ENCODE measurements at regions not wholly inside any gene's neighbourhood (a gene's known extent, or its start where the extent isn't known, plus 50 kb on each side); places are given as distances from the start of the nearest gene placed in this dataset.
"Not testable (repeated sequence)": the region's sequence is repeated elsewhere in the genome, so short reads cannot be mapped to it uniquely, and the experiment has no call there.

GRCh38 chr7:142602183-142602582 is 147.1 kb upstream of the PRSS1 start:
- DNase-seq = no peak

GRCh38 chr7:142598297-142598696 is 151.0 kb upstream of the PRSS1 start:
- no peak for DNase-seq

GRCh38 chr7:142597547-142597946 is 151.7 kb upstream of the PRSS1 start:
- DNase-seq = no peak

GRCh38 chr7:142595816-142596516 is 153.3 kb upstream of the PRSS1 start:
- no peak for DNase-seq

GRCh38 chr7:142594078-142594477 is 155.2 kb upstream of the PRSS1 start:
- no peak for DNase-seq

- no peak for DNase-seq
Observed at GRCh38 chr7:142593106-142593505, 156.2 kb upstream of the PRSS1 start.

- DNase-seq = no peak
Observed at GRCh38 chr7:142592664-142593063, 156.6 kb upstream of the PRSS1 start.

- DNase-seq = no peak
Observed at GRCh38 chr7:142592231-142592630, 157.0 kb upstream of the PRSS1 start.

GRCh38 chr7:142590830-142591457 is 158.3 kb upstream of the PRSS1 start:
- DNase-seq = no peak

GRCh38 chr7:142590077-142590476 is 159.2 kb upstream of the PRSS1 start:
- no peak for DNase-seq

- no peak for DNase-seq
Observed at GRCh38 chr7:142587578-142588191, 161.6 kb upstream of the PRSS1 start.

- DNase-seq = no peak
Observed at GRCh38 chr7:142586611-142587010, 162.7 kb upstream of the PRSS1 start.

GRCh38 chr7:142585425-142585824 is 163.8 kb upstream of the PRSS1 start:
- DNase-seq = no peak

GRCh38 chr7:142584765-142585164 is 164.5 kb upstream of the PRSS1 start:
- no peak for DNase-seq

GRCh38 chr7:142583446-142583845 is 165.8 kb upstream of the PRSS1 start:
- DNase-seq = peak; percentile 27 to 44

- no peak for DNase-seq
Observed at GRCh38 chr7:142582351-142582750, 166.9 kb upstream of the PRSS1 start.

GRCh38 chr7:142581341-142581740 is 167.9 kb upstream of the PRSS1 start:
- peak; percentile 29 to 32 for DNase-seq

GRCh38 chr7:142579946-142580345 is 169.3 kb upstream of the PRSS1 start:
- no peak for DNase-seq

GRCh38 chr7:142575351-142575750 is 173.9 kb upstream of the PRSS1 start:
- not testable (repeated sequence) for DNase-seq

- DNase-seq = no peak
Observed at GRCh38 chr7:142571581-142571980, 177.7 kb upstream of the PRSS1 start.

- no peak for DNase-seq
Observed at GRCh38 chr7:142569851-142570250, 179.4 kb upstream of the PRSS1 start.

- no peak for DNase-seq
Observed at GRCh38 chr7:142568435-142569097, 180.7 kb upstream of the PRSS1 start.

GRCh38 chr7:142567201-142568075 is 181.8 kb upstream of the PRSS1 start:
- no peak for DNase-seq
